Mucosa of rectum (tissue), 2 donors: ENCODE measurements at regions not wholly inside any gene's neighbourhood (a gene's known extent, or its start where the extent isn't known, plus 50 kb on each side); places are given as distances from the start of the nearest gene placed in this dataset.

Experiments
- H3K27ac ChIP-seq, 2 donors: one replicate each; pipeline ENCODE4 v1.7.0; 2013; ENCODE audit warnings: inconsistent platforms in 2 of 2, low read depth in 2 of 2, low read length in 2 of 2
- H3K27me3 ChIP-seq, 2 donors: one replicate each; pipeline ENCODE4 v1.7.0; 2013; ENCODE audit warnings: low read length in 2 of 2; ENCODE audit not compliant: control insufficient read depth in 2 of 2, insufficient read depth in 2 of 2
- H3K36me3 ChIP-seq, 2 donors: one replicate each; pipeline ENCODE4 v1.7.0; 2013; ENCODE audit warnings: low read length in 2 of 2; ENCODE audit not compliant: control insufficient read depth in 2 of 2, insufficient read depth in 2 of 2
- H3K4me1 ChIP-seq, 2 donors: one replicate each; pipeline ENCODE4 v1.7.0; 2013; ENCODE audit warnings: low read length in 2 of 2, mild to moderate bottlenecking in 1 of 2; ENCODE audit not compliant: control insufficient read depth in 2 of 2, insufficient read depth in 2 of 2
- H3K4me3 ChIP-seq, 2 donors: one replicate each; pipeline ENCODE4 v1.7.0; 2013; ENCODE audit warnings: low read length in 2 of 2
- H3K9ac ChIP-seq, 2 donors: one replicate each; pipeline ENCODE4 v1.7.0; 2013; ENCODE audit warnings: low read length in 2 of 2, low read depth in 1 of 2, mild to moderate bottlenecking in 1 of 2
- H3K9me3 ChIP-seq, 2 donors: one replicate each; pipeline ENCODE4 v1.7.0; 2013; ENCODE audit warnings: low read length in 2 of 2; ENCODE audit not compliant: control insufficient read depth in 2 of 2
- donor health status: healthy.
- donor health status: Normal muscosa, but diverticular disease.

DNA sequence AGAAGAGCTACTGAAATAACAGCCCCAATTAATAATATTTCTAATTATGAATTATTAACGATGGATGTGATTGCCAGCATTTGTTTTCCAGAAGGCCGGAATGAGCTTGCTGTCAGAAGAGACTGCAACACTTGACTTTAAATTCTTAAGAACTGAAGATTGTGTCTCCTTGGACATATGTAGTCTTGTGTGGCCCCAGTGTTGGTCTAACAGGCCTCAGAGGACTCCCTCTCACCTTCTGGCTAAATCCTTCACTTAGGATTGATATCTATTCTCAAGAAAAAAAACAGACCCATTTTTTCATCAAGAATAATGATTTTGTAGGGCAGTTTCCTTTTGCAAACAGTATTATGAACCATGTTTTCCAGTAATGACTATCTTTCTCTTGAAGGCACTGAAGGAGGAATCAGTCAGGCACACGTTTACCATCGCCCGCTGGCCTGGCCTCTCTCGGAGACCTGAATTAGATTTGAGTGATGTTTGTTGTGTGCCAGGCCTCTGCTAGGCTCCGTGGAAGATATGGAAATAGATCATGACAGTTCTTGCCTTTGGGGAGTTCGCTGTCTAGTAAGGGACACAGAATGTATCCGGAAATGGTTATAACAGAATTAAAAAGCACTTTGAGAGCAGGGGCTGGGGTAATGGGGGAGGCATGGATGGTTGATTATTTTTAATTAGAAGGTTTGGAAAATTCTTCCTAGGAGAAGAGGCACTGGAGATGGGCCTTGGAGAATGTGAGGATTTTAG, 258.0 kb downstream of the MYCN start:
- no peaks in the 10 kb centered on the region for H3K9me3 ChIP-seq
- no peaks in the 10 kb centered on the region for H3K27me3 ChIP-seq
- H3K4me1 ChIP-seq = peaks cover 12 to 15% of the 10 kb centered on the region in 2 donors
- no peak overlapping the region for H3K4me3 ChIP-seq
- H3K27ac ChIP-seq = no peak overlapping the region
- no peaks in the 10 kb centered on the region for H3K36me3 ChIP-seq
- no peak overlapping the region for H3K9ac ChIP-seq

DNA sequence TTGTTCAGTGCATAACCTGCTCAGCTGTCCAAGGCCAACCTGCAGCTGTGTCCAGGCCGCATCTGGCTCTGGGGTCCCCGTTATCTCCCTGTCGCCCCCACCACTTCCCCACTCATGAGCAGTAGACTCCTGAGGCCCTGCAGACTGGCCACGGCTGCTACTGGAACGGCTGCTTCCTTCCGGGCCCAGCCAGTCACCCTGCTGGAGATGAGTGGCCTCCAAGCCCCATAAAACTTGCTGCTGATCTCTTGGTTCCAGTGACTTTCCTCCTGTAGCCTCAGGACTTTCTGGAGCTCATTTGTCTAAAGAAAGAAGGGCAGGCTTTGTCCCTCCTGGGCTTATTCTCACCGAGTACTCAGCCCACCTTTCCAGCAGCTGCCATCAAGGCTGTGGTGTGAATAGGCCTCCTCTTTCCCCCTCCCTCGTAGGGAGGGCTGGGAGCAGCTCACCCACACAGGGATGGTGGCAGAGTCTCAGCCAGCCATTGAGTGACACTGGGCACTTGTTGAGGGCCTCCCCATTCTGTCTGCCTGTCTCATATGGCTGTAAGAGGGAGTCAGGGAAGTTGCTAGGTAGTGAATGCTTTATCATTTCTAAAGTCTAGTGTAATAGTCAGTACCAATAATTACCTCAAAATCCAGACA, 257.3 kb downstream of the MYCN start:
- Histone ChIP-seq H3K27me3 (no peaks in the 10 kb centered on the region), H3K9me3 (no peaks in the 10 kb centered on the region), H3K36me3 (no peaks in the 10 kb centered on the region), H3K4me1 (peaks cover 8 to 9% of the 10 kb centered on the region in 2 donors), H3K4me3 (no peak overlapping the region), H3K9ac (no peak overlapping the region), H3K27ac (no peak overlapping the region)

DNA sequence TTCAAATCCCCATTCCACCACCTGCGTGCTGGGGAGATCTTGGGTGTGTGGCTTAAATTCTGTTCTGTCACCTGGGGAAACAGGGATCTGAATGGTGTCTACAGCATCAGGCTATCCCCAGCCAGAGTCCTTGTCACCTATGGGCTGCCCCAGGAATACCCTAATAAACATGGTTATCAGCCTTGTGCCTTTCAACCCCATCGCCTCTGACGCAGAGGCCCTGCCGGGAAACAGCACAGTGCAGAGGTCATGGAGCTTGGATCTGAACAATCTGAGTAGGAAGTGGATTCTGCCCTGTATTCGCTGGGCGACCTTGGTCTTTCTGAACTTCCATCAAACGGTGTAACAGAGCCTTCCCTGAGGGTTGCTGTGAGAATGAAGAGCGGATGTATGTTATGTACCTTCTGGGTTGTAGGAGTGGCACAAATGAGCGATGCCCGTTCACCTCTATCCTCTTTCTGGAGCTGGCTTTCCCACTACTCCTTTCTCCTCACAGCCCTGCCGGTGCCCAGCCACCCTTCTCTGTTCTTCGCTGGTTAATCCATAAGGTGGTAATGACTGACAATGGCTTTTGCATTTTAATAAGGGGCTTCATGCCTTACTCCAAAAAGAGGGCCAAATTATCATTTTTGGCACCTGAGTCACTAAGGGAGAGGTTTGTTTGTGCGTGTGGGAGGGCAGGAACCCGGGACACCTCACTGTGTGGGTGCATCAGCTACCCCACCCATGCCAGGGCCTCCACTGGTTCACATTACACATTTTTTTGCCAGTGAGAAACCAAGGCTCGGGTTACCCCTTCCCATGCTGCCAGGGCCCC, 256.5 kb downstream of the MYCN start:
- Histone ChIP-seq H3K36me3 (no peaks in the 10 kb centered on the region), H3K27me3 (no peaks in the 10 kb centered on the region), H3K27ac (no peak overlapping the region), H3K9ac (no peak overlapping the region), H3K4me3 (no peak overlapping the region), H3K4me1 (peaks cover under 1 to 1% of the 10 kb centered on the region in 2 donors), H3K9me3 (no peaks in the 10 kb centered on the region)

DNA sequence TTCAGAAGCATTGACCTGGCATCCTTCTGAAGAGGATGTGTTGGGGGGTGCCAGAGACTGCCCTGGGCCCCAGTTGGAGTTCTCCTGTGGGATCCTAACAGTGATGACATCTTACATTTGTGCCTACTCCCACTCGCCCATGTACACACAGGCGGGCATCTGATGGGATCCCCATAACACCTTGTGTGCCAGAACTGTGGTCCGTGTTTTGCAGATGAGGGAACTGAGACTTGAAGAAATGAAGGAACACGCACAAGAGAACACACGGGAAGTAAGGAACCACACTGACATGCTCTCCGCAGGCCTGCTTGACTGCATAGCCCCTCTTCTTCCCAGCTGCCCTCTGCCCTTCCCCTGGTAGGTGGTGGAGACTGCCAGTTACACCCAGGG, 255.3 kb downstream of the MYCN start:
- no peaks in the 10 kb centered on the region for H3K4me1 ChIP-seq
- no peaks in the 10 kb centered on the region for H3K36me3 ChIP-seq
- H3K9me3 ChIP-seq = no peaks in the 10 kb centered on the region
- no peak overlapping the region for H3K27ac ChIP-seq
- H3K27me3 ChIP-seq = no peaks in the 10 kb centered on the region
- no peak overlapping the region for H3K9ac ChIP-seq
- no peak overlapping the region for H3K4me3 ChIP-seq

DNA sequence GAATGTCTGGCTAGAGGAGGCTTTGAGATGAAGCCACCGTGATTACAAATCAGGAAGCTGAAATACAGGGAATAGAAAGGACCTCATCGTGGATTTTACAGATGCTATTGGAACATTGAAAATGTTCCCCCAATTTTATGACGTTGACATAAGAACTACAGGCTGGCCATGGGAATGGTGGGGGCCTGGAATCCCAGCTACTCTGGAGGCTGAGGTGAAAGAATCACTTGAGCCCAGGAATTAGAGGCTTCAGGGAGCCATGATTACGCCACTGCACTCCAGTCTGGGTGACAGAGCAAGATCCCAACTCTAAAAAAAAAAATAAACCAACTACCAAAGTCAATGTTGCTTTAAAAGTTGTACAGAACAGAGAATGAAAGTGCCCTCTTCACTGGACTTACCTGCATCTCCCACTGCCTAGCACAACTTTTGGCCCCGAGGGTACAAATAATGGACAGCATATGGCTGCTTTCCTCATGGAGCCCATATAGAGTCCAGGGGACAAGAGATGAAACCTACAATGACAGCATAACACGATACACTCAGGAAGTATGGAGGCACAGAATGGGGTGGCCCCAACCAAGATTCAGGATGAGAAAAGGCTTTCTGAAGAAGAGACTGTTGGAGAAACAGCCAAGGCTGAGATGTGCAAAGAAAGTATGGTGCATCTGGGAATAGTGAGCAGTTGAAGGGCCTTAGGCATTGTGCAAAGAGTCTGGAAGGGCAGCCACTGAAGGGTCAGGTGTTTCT, 254.8 kb downstream of the MYCN start:
- Histone ChIP-seq H3K4me3 (no peak overlapping the region), H3K27me3 (no peaks in the 10 kb centered on the region), H3K4me1 (no peaks in the 10 kb centered on the region), H3K9me3 (no peaks in the 10 kb centered on the region), H3K36me3 (no peaks in the 10 kb centered on the region), H3K9ac (no peak overlapping the region), H3K27ac (no peak overlapping the region)

DNA sequence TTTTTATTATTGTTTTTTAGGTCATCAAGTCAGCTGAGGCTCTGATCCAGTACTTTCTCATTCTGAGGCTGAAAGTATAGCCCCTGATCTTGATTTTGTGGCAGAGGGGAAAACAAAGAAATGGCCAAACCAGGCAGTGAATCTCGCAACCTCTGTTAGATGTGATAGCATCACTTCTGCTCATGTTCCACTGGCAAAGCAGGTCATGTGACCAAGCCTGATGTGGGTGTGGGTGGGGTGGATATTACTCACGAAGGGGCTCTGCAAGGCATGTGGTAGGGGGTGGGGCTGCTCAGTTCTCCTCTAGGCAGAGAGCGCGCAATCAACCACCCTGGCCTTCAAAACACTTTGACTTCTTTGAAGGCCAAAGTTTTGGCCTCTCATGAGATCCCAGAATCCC, 254.2 kb downstream of the MYCN start:
- no peaks in the 10 kb centered on the region for H3K4me1 ChIP-seq

DNA sequence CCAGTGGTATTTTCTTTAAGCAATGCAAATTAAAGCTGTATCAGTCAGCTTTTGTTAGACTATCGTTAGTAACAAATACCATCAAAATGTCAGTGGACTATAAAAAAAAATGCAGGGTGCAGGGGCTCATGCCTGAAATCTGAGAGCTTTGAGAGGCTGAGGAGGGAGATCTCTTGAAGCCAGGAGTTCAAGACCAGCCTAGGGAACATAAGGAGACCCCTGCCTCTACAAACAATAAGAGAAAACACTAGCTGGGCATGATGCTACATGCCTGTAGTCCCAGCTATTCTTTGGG, 253.7 kb downstream of the MYCN start:
- H3K4me1 ChIP-seq = no peaks in the 10 kb centered on the region
- no peak overlapping the region for H3K27ac ChIP-seq
- no peaks in the 10 kb centered on the region for H3K27me3 ChIP-seq
- no peaks in the 10 kb centered on the region for H3K36me3 ChIP-seq
- H3K4me3 ChIP-seq = no peak overlapping the region
- no peaks in the 10 kb centered on the region for H3K9me3 ChIP-seq
- no peak overlapping the region for H3K9ac ChIP-seq

More for the DNA sequence above, 254.2 kb downstream of the MYCN start:
- no peaks in the 10 kb centered on the region for H3K9me3 ChIP-seq
- no peak overlapping the region for H3K4me3 ChIP-seq
- no peaks in the 10 kb centered on the region for H3K27me3 ChIP-seq
- H3K27ac ChIP-seq = no peak overlapping the region
- H3K36me3 ChIP-seq = no peaks in the 10 kb centered on the region
- H3K9ac ChIP-seq = no peak overlapping the region

DNA sequence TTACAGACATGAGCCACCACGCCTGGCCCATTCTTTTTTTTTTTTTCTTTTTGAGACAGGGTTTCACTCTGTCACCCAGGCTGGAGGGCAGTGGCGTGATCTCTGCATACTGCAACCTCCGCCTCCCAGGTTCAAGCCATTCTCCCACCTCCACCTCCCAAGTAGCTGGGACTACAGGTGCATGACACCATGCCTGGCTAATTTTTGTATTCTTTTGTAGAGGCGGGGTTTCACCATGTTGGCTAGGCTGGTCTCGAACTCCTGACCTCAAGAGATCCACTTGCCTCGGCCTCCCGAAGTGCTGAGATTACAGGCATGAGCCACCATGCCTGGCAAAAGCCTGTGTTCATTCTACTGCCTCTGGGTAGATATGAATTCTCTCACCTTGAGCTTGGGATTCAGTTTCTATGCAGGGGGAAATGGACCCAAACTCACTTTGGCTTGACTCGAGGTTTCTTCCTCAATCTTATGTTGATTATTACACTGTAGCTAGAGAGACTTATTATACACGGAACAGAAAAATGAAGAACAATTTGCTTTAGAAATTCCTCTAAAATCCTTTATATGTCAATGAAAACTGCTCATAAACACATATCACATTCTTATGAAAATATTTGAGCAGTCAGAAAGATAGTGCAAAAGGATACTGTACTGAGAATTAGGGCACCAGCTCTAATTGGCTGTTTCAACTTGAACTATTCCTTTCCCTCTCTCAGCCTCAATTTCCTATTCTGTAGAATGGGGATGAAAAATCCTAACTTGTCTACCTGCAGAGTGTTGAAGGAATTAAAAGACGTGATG, 252.3 kb downstream of the MYCN start:
- no peaks in the 10 kb centered on the region for H3K4me1 ChIP-seq
- H3K27me3 ChIP-seq = no peaks in the 10 kb centered on the region
- H3K27ac ChIP-seq = no peak overlapping the region
- no peaks in the 10 kb centered on the region for H3K36me3 ChIP-seq
- no peak overlapping the region for H3K4me3 ChIP-seq
- H3K9me3 ChIP-seq = no peaks in the 10 kb centered on the region
- no peak overlapping the region for H3K9ac ChIP-seq

DNA sequence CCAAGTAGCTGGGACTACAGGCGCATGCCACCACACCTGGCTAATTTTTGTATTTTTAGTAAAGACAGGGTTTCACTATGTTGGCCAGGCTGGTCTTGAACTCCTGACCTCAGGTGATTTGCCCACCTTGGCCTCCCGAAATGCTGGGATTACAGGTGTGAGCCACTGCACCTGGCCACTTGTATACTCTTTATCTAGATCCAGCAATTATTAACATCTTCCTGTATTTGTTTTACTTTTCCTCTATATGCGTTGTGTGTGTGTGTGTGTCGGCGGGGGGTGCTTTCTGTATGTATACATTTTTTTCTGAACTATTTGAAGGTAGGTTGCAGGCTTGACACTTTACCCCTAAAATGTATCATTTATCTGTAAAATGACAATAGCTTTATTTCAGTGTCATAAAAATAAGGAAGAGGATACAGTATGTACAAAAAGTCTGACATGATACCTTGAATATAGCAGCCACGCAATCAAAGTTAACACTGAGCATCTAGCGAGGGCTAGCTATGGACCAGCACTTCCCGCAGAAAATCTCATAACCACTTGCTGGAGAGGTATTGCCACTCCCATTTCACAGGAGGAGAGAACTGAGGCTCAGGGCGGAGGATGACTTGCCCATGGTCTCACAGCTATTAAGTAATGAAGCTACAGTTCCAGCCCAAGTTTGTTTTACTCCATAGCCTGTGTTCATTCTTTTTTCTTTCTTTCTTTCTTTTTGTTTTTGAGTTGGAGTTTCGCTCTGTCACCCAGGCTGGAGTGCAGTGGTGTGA, 251.3 kb downstream of the MYCN start:
- H3K27me3 ChIP-seq = no peaks in the 10 kb centered on the region
- H3K9me3 ChIP-seq = no peaks in the 10 kb centered on the region
- H3K4me3 ChIP-seq = no peak overlapping the region
- H3K9ac ChIP-seq = no peak overlapping the region
- H3K4me1 ChIP-seq = no peaks in the 10 kb centered on the region
- no peak overlapping the region for H3K27ac ChIP-seq
- H3K36me3 ChIP-seq = no peaks in the 10 kb centered on the region
